NCI-H187 treated with DMSO at 0.1 percent for 48 hours (cell line): ENCODE measurements at regions not wholly inside any gene's neighbourhood (a gene's known extent, or its start where the extent isn't known, plus 50 kb on each side); places are given as distances from the start of the nearest gene placed in this dataset.
"Not testable (repeated sequence)": the region's sequence is repeated elsewhere in the genome, so short reads cannot be mapped to it uniquely, and the experiment has no call there.

ENCODE experiments used
- DNase-seq: peaks from one replicate; lab custom pipeline; 2025; lab: John Stamatoyannopoulos, UW

- DNase-seq: no peak
These were observed 160.2 kb downstream of the TOX3 start for GRCh38 chr16:52386694-52387093.

GRCh38 chr16:52384378-52384777 lies 162.6 kb downstream of the TOX3 start:
- DNase-seq: no peak

GRCh38 chr16:52383640-52384292 lies 163.2 kb downstream of the TOX3 start:
- DNase-seq: no peak

GRCh38 chr16:52383119-52383518 lies 163.8 kb downstream of the TOX3 start:
- DNase-seq: no peak

GRCh38 chr16:52379551-52379950 lies 167.4 kb downstream of the TOX3 start:
- DNase-seq: no peak

GRCh38 chr16:52376676-52377280 lies 170.2 kb downstream of the TOX3 start:
- no peak for DNase-seq

GRCh38 chr16:52372313-52372712 lies 174.6 kb downstream of the TOX3 start:
- no peak for DNase-seq

GRCh38 chr16:52368859-52369258 lies 178.1 kb downstream of the TOX3 start:
- DNase-seq: no peak

GRCh38 chr16:52367821-52368220 lies 179.1 kb downstream of the TOX3 start:
- DNase-seq: no peak

GRCh38 chr16:52366983-52367382 lies 180.0 kb downstream of the TOX3 start:
- no peak for DNase-seq

- DNase-seq: no peak
These were observed 182.4 kb downstream of the TOX3 start for GRCh38 chr16:52364500-52364899.

- DNase-seq: no peak
These were observed 183.9 kb downstream of the TOX3 start for GRCh38 chr16:52363082-52363481.

GRCh38 chr16:52357711-52358110 lies 189.2 kb downstream of the TOX3 start:
- DNase-seq: no peak

GRCh38 chr16:52353249-52353648 lies 193.7 kb downstream of the TOX3 start:
- no peak for DNase-seq

- no peak for DNase-seq
These were observed 195.5 kb downstream of the TOX3 start for GRCh38 chr16:52351451-52351850.

GRCh38 chr16:52350031-52350642 lies 196.8 kb downstream of the TOX3 start:
- no peak for DNase-seq

GRCh38 chr16:52346709-52347108 lies 200.2 kb downstream of the TOX3 start:
- no peak for DNase-seq

- not testable (repeated sequence) for DNase-seq
These were observed 213.3 kb downstream of the TOX3 start for GRCh38 chr16:52333673-52334072.

- DNase-seq: no peak
These were observed 226.0 kb downstream of the TOX3 start for GRCh38 chr16:52320930-52321439.

- peak; percentile 0 for DNase-seq
These were observed 228.5 kb downstream of the TOX3 start for GRCh38 chr16:52318302-52319009.

- no peak for DNase-seq
These were observed 230.7 kb downstream of the TOX3 start for GRCh38 chr16:52316241-52316640.

- no peak for DNase-seq
These were observed 234.2 kb downstream of the TOX3 start for GRCh38 chr16:52312716-52313115.
